ENCODE measurements at regions not wholly inside any gene's neighbourhood (a gene's known extent, or its start where the extent isn't known, plus 50 kb on each side); places are given as distances from the start of the nearest gene placed in this dataset.
"Not testable (repeated sequence)": the region's sequence is repeated elsewhere in the genome, so short reads cannot be mapped to it uniquely, and the experiment has no call there.

DNA sequence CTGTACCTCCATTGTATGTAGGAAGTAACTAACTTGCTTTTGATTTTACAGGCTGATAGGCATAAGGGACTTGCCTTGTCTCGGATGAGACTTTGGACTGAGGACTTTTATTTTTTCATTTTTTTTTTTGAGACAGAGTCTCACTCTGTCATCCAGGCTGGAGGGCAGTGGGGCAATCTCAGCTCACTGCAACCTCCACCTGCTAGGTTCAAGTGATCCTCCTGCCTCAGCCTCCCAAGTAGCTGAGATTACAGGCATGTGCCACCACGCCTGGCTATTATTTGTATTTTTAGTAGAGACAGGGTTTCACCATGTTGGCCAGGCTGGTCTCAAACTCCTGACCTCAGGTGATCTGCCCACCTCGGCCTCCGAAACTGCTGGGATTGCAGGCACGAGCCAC is 80.2 kb upstream of the SYN3 start:
- DNase-seq, result not testable (repeated sequence)

DNA sequence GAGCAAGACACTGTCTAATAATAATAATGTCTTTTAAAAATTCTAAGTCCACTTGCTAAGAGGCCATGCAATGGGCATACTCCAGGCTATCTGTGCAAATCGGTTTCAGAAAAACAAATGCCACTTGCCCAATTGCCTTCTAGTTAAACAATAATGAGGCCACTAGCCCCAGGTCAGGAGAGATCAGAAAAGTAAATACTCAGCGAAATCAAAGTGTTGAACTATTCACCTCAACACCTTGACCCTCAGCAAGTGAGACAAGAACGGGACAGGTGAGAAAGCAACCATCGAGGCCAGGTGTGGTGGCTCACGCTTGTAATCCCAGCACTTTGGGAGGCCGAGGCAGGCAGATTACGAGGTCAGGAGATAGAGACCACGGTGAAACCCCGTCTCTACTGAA is 72.3 kb upstream of the SYN3 start:
- DNase-seq, result no peak

DNA sequence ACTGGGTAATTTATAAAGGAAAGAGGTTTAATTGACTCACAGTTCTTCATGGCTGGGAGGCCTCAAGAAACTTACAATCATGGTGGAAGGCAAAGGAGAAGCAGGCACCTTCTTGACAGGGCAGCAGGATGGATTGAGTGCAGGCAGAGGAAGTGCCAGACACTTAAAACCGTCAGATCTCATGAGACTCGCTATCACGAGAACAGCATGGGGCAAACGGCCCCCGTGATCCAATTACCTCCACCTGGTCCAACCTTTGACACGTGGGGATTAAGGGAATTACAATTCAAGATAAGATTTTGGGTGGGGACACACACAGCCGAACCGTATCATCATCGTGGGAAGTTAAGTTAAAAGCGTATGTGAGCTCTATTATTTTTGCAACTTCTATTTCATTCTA is 71.4 kb upstream of the SYN3 start:
- DNase-seq, result no peak

DNA sequence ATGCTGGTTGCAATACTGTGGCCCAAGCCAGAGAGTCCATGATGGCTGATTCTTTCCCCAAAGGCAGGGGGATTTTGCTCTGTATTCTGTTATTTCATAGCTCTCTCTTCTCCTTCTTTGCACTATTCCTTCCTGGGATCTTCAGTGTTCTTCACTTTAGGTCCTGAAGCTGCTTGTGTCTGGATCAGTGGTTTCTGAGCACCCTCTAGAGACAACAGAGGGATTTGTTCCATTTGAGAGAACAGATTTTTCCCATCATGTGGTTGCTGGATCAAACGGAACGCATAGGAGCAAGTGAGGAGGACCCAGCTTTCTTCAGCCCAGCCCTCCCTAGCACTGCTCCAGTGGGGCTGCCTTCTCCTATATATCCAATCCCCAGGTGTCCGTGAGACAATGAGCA is 68.7 kb upstream of the SYN3 start:
- no peak for DNase-seq

DNA sequence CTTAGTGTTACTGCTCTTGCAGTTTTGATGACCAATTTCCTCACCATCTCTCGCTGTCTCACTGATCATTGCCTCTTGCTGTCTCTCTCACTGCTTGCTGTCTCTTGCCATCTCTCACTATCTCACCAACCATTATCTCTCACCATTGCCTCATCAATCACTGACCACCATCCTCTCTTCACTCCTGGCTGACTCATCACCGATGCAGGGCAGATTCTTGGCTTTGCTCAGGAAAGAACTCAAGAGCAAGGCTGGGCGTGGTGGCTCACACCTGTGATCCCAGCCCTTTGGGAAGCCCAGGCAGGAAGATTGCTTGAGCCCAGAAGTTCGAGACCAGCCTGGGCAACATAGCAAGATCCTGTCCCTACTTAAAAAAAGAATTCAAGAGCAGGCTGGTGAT is 66.3 kb upstream of the SYN3 start:
- no peak for DNase-seq

DNA sequence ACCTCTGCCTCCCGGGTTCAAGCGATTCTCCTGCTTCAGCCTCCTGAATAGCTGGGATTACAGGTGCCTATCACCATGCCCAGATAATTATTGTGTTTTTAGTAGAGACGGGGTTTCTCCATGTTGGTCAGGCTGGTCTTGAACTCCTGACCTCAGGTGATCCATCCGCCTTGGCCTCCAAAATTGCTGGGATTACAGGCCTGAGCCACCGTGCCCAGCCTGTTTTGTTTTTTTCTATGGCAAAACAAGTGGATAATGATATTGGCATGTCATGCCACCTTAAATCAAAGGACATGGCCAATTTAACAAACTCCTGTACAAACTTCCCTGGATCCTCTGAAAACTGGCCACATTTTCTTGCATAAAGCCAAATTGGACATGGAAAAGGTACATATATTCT is 64.3 kb upstream of the SYN3 start:
- DNase-seq, result peak in 1 of 6 experiments; percentile 7

DNA sequence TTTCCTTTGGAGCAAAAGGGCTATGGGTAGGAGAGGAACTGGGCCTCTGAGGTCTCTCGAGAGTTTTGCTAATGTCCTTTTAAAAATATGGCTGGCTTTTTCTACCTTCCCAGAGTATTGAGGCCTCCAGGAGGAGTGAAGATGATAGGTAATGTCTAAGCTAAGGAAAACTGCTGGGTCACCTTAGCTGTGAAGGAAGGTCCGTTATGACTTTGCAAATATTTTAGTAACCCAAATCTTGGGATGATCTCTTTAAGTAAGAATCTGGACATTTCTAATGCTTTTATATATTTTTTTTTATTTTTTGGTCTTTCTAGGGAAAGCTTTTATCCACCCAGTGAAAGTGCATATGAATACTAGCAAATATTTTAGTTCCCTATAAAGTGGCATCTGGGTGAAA is 60.9 kb upstream of the SYN3 start:
- no peak for DNase-seq

DNA sequence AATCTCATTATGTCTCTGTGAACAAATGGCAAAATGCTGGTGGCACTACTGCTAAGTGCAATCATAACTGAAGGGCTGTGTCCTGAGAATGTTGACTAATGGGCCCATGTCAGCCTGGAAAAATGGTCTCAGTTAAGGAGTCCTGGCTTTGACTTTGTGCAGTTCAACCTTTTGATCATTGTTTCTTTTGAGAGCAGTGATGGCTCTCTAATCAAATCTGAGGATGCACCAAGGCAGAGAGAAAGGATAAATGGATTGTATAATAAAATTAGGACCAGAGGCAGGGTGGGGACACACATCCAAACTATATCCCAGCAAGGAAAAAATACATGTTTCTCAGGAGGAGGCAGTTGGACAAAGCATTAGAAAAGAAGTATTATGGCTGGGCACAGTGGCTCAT is 59.6 kb upstream of the SYN3 start:
- DNase-seq, result no peak

DNA sequence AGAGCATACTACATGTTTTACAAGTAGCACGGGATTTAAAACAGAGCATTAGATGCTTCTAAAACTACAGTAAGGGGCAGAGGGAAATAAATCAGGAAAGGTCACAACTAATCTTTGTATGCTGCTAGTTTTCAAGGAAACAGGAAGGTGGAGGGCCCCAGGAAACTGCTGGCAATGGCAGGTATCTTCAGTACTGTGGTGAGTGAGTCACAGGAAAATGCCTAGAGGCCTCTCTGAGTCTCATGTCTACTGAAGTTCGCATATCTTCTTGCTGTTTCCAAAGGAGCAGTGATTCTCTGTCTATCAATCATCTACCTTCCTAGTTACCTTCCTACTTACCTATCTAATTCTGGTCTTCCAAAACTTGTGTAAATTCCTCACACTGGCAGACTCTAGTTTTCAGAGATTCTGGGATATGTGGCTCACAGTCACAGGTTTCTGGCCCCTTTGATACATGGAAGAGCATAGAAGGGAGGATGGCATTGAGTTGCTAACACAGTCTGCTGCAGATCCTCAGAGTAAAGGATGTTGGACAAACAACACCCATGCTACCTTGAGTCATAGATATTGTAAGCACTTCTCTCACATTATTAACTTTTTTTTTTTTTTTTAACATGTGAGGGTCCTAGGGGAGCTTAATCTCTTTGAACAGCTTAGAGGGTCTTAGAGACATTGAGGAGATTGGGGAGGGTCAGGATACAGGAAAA is 58.8 kb upstream of the SYN3 start:
- DNase-seq, result no peak

DNA sequence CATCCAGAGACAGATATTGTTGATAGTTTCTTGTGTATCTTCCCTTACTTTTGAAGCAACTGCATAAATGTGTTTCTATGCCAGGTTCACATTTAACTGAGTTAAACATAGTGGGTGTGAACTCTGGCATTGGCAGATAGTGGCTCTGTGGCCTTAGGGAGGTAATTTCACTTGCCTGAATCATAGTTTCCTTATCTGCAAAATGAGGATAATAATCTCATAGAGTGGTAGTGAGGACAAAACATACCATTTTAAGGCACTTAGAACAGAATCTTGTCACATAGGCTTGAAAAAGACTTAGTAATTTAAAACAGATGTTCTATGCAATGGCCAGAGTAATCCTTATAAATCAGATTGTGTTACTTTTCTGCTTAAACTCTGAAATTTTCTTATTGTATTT is 56.4 kb upstream of the SYN3 start:
- no peak for DNase-seq

DNA sequence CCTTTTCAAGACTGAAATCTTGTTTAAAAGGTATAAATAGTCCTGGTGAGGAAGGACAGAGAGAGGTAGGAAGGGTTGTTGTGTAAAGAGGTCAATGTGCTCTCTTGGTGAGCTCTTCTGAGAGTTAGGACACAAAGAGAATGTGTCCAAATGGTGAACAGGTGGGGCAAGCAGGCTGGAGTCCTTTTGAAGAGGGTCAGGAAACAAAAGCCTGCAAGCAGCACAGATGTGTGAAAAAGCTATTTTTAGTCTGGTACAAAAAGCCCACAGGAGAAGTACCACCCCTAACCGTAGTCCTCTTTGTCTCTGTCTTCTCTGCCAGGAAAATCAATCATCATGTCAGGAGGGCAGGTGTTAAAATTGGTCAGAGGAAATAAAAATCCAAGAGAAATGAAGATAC is 54.4 kb upstream of the SYN3 start:
- no peak for DNase-seq

DNA sequence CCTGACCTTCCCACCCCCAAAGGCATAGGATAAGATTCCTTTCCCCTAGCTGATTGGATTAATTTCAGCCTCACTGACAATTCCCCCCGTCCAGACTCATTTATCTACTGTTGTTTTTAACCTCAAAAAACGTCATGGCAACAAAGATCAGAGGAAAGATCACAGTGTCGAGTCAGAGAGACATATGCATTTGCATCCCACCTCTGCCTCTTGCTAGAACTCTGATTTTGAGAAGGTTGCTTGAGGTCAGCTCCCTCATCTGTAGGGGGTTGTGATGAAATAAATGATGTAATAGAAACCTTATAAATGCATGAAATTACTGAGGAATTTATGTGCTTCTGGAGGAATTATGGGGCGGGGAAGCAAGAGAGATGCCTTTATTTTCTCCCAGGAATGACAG is 53.3 kb upstream of the SYN3 start:
- no peak for DNase-seq

DNA sequence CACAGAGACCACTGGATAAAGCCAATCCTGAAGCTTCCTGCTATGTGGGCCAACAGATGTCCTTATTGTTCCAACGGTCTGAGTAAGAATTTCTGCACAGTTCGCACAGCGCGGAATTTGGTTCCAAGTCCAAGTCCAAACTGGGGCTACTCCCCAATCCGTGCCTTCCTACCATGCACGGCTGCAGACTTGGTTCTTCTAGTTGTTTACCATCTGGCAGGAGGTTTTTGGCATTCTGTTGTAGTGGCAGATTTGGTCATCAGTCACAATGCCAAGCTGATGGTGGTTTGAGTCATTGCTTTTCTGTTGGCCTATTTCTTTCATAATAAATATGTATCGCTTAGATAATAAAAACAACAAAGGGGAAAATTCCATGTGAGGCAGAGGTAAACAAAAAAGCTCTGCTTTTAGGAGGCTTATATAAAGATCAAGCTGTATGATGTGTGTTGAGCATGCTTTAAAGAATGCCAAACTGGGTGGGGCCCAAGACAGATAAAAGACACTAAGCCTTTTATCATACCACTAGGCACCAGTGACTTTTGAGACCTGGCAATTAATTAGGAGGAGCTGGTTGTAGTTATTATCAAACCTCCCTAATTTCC is 52.5 kb upstream of the SYN3 start:
- no peak for DNase-seq

DNA sequence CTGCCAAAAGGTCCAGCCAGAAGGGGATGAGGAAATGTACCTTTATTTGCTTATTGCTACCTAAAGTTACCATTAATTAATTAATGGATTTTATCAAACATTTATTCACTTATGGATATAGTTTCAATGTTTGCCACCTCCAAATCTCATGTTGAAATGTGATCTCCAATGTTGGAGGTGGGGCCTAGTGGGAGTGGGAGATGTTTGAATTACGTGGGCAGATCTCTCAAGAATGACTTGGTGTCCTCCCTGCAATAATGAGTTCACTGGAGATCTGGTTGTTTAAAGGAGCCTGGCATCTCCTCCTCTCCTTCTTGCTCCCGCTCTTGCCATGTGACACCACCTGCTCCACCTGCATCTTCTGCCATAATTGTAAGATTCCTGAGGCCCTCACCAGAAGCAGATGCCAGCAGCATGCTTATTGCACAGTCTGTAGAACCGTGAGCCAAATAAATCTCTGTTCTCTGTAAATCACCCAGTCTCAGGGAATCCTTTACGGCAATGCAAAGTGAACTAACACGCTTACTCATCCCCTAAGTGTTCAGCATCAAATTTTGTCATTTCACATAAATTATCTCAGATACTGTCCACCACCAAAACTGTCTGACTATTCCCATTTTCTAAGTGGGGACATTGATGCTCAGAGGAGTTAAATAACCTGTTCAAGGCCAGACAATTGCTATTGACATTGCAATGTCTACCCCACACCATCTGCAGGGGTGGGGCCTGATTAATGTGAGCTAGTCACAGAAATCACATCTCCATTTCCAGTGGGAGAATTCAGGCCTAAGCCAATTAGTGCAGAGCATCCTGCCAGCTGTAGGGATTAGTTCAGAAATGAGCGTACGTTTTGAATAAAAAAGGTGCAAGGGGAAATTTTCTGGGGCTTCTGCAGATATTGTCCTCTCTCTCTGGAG is 51.6 kb upstream of the SYN3 start:
- DNase-seq, result no peak

DNA sequence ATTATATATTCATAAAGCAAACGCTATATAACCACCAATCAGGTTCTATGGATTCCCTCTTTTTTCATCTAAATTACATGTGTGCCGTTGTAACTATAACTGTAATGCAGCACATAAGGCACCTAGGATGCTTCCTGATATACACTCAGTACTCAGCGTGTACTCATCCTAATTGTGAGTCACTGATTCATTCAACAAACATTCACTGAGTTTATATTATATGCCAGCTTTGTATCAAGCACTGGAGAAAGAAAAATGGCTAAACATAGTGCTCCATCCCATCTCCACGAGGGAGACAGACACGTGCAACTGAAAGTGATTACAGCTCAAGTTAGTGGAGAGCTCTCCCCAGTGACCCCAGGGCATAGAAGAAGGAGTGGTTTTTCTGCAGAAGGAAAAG is 49.9 kb upstream of the SYN3 start:
- DNase-seq, result no peak
